Activated effector memory CD4-positive, alpha-beta T cell treated with anti-CD3 and anti-CD28 coated beads, Interleukin-2, amount 50 U/mL, for 16 hours (primary cell): ENCODE measurements at regions not wholly inside any gene's neighbourhood (a gene's known extent, or its start where the extent isn't known, plus 50 kb on each side); places are given as distances from the start of the nearest gene placed in this dataset.
"Not testable (repeated sequence)": the region's sequence is repeated elsewhere in the genome, so short reads cannot be mapped to it uniquely, and the experiment has no call there.

Source experiments
- DNase-seq: peaks from one replicate; pipeline ENCODE4 v3.0.0-alpha.2; 2020

DNA sequence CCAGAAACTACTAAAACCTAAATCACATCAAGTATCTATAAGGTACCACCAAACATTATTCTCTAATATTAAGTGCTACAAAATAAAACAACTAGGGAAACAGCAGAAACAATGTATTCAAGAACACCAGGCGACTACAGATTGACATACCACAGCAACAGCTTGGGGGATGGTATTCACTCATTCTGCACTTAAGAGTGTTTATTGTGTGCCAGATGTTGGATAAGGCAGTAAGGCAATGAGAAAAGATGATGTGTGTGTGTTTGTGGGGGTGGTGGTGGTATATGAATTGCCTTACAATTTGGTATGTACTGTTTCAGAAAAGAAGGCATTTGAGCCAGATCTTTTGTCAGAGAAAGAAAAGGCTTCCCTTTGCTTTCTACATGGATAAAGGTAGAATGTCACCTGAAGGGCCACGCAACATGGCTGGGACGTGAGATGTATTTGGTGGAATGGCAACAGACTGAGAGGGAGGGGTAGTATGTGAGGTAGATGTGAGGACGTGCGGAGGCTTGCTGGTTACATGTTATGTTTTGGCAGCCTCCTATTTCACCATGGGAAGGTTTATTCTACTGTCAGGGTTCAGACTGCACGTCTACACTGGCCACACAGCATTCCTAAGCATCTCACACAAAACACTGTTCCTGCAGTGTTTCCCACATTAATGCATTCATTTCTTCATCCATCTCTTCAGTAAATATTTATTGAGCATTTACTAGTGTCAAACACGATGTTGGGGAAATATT, 300.7 kb downstream of the KLF12 start:
- DNase-seq, result no peak

DNA sequence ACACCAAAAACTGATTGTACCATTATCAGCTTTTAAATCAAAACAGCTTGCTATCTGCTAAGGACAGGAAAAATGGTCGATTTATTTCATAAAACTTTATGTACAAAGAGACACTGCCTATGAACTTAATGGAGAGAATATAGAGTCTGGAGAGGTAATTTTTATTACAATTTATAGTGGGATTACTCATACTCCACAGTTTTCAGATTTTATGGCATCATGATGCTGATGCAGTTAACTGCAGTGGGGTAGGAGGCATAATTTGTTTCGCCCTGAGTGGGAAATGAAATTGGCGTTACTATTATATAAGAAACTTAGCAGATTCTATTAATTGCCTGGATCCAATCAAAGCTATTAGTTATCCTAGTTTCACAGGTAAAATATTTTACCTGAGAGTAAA, 301.4 kb downstream of the KLF12 start:
- DNase-seq, result no peak

DNA sequence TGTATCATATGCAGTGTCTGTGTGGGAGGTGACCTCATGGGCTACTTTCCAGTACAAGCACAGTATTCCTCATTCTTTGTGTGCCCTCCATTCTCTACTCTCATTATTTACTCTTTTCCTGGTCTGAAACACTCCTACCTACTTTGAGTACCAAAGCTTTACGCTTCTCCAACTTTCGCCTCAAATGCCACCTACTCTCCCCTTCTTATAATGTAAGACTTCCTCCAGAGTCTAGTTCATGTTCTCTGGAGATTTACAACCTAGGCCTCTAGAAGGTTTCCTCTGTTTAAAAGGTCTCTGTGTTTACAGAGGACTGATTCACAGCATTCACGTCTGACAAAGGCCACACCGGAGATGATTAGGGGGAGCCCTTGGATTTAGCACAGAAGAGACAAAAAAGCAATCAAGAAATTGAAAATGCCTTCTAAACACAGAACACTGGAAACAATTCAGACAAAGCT, 302.0 kb downstream of the KLF12 start:
- no peak for DNase-seq

DNA sequence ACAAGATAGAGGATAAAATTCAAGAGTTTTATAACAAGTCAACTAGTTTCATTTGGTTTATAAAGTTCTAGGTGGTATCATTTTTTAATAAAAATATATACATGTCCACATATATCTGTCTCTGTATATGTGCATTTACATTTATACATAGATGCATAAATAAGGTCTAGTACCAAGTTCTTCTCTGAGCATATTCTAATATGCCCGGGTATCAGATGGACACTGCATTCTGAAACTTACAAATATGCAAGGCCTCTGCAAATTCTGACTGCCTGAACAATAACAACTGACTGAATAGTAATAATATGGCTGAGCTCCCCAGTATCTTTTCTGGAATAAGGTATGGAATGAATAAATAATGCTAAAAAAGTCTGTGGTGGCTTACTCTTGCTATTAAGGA, 304.8 kb downstream of the KLF12 start:
- DNase-seq, result no peak

DNA sequence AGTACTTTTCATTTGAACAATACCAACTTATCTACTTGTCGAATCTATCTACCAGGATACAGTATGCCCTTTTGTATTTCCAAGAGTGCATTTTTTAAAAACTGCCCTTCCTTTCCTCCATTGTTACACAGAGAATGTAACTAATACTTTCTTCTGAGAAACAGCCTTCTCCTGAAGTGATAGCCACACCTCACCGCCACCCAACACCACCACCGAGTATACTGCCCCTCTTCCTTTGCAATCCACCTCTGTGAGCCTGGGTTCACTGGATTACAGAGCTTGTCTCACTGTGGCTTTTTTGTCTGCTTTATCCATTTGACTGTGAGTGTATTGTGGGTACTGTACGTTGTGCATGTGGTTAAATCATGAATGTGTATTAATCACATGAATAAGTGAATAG, 305.4 kb downstream of the KLF12 start:
- no peak for DNase-seq

DNA sequence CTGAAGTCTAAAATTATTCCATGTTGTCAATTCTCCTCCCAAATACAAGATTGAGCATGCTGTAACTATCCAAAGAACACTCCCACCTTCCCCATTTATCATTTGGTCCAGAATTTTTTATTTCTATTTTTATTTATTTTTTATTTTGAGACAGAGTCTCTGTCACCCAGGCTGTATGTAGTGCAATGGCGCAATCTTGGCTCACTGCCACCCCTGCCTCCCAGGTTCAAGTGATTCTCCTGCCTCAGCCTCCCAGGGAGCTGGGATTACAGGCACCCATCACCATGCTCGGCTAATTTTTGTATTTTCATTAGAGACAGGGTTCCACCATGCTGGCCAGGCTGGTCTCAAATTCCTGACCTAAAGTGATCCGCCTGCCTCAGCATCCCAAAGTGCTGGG, 306.8 kb downstream of the KLF12 start:
- DNase-seq, result no peak

DNA sequence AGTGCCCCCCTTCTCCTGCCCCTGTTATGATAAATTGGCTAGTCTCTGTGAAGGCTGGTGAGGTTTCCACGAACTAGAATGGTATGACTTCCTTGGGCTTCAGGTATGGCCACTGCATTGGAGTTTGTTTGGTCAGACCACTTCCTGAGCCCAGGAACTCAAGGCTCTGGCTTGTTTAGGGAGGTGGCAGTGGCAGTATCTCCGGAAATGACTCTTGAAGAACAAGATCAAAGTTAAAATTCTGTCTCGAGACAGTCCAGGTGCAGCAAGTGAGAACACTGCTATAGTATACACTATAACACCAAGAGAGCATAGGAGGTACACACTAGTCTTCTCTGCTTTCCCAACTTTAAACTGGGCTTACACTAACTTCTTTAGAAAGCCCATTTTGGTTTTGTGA, 309.1 kb downstream of the KLF12 start:
- no peak for DNase-seq

DNA sequence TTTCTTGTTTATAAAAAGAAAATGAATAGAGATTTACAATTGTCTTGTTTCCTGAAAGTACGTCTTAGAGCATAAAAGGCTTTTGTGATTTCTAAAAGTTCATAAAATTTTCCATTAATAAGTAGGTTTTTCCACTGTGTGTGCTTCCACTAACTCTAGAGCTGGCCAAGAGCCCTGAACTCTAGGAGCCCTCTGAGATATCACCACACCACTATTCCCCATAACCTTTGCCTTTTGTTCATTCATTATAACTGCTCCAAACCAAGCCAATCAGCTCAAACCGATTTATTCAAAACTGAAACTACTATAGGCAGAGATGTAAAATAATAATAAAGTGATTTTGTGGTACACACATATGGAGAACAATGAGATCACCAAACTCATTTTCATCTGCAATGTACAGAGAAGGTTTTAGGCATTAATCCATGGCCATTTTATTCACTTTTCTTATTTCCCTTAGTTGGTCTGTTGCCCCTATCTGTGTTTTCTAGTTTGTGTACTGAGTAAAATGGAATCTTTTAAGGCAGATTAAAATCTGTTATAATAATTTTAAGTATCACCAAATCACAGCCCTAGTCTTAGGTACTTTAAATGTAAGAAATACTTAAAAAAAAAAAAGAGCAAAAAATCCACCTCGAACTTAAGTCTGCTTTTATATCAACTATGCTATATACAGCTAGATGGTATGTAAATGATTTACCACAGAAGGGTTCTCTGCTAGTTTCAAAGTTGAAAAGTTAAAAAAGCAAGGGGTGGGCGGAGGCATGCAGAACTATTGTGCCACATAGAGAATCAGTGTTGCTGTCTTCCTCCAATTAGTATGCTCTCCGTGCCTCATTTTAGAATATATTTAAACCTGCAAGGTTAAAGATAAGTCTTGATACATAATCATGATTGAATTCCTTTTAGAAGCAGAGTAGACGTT, 311.3 kb downstream of the KLF12 start:
- no peak for DNase-seq

DNA sequence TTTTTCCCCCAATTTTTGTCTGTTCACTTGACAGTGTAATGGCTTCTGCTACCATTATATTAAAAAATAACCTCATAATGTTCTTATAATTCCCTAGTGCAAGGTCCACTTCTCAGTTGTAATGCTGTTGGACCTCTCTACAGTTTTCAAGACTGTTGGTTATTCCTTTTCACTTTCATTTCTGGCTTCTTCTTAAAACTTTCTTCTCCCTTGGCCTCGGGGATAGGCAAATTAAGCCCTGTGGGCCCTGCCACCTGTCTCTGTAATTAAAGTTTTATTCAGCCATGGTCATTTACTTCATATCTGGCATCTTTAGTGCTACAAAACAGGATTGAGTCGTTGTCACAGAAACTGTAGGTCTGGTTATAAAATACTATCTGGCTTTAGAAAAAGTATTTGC, 313.5 kb downstream of the KLF12 start:
- no peak for DNase-seq

DNA sequence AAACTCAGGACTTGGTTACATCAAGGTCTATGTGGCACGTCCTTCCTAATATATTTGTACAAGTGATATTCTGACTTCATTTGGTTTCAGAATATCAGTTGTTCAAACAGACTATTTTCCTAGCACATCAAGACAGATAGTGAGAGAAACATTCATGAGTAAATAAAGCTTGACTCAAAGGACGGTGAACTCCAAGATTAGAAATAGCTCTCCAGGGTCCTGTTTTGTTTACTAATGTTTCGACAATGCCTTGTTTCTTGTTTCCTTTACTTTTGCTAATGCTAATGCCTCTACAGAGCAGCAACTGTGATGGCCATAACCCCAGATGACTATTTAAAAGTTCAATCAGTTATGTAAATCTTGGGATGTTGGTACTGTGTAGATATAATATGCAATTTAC, 313.9 kb downstream of the KLF12 start:
- no peak for DNase-seq

DNA sequence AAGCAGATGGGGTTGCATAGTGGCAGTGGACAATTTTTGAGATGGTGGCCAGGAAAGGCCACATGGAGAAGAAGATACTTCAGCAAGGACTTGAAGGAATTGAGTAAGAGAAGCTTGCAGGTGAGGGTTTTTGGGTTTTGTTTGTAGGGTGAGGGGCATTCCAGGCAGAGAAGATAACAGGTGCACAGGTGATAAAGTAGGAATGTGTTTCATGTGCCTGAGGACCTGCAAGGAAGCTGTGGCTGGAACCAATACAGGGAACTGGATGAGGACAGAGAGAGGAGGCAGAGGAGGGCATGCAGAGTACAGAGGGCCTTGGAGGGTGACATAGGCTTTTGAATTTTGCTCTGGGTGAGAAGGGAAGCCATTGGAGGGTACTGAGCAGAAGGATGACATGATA, 314.5 kb downstream of the KLF12 start:
- no peak for DNase-seq

DNA sequence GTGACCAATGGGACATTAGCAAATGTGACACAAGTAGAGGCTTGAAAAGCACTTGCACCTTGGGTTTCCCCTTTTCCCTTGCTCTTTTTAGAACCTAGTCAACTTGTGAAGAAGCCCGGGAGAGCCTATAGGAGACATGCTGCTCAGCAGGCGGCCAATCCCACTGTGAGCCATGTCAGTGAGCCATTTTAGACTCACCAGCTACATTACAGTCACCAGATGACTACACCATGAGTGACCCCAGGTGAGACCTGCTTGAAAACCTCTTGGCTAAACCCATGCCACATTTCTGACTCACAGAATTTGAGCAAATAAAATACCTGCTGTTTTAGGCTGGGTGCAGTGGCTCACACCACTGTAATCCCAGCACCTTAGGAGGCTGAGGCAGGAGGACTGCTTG, 317.5 kb downstream of the KLF12 start:
- DNase-seq, result no peak

DNA sequence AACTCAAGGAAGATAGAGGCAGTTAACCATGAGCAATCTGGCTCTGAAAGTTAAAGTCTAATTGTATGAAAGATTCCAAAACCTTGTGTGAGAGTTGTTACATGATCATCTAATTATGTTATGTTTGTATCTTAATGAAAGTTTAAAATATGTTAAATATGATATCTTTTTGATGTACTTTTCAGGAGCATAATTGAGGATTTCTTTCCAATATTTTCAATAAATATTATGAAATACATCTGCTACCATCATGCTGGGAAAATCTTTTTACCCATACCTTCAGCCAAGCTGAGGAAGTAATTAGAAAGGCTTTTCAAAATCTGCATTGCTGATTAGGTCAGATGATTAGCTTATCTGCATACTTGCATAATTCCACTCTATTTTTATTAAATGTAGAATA, 318.4 kb downstream of the KLF12 start:
- no peak for DNase-seq

DNA sequence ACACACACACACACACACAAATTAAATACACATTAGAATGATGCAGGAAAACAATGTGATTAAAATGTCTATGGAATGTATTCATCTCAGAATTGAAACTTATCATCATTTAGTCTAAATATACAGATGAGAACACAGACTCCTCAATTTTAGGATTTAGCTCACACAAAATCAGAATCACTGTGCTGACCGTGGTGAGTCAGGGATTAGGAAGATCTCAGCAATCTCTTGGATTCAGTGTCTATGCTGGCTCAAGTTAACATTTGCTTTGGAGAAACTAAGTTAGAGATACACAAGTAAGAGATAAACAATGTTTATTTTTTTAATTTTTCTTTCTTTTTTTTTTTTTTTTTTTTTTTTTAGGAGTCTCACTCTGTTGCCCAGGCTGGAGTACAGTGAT, 323.6 kb downstream of the KLF12 start:
- DNase-seq, result no peak

DNA sequence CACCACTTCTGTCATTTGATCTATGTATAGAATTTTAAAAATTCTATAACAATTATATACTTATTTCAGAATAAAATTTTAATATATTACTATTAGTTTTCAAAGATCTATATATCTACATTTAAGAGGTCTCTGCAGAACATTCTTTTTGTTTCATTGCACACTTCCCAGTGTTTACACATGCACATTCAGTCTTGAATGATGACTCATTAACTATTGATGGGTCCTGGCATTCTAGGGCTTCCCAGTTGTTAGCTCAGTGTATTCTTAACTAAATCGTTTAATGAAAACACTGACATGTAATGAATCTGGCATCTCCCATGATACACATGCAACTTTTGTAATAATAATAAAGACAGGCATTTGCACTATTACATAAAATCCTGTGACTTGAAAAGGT, 324.6 kb downstream of the KLF12 start:
- DNase-seq, result no peak

DNA sequence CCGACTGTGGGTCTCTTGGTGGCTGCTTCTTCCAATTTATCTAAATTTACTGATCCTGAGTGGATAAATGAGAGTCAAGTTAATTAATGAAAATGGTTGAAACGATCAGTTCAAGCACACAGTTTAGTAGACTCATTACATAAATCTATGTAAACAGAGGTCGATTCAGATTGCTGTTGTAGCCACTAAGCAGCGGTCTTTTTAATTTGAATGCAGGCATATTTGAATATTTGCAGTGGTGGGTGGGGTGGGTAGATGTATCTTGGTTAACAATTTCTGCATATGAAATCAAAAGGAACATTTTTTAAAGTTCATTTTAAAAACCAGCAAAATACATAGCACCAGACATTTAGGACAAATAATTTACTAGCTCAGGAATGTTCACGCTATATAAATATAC, 325.9 kb downstream of the KLF12 start:
- no peak for DNase-seq

DNA sequence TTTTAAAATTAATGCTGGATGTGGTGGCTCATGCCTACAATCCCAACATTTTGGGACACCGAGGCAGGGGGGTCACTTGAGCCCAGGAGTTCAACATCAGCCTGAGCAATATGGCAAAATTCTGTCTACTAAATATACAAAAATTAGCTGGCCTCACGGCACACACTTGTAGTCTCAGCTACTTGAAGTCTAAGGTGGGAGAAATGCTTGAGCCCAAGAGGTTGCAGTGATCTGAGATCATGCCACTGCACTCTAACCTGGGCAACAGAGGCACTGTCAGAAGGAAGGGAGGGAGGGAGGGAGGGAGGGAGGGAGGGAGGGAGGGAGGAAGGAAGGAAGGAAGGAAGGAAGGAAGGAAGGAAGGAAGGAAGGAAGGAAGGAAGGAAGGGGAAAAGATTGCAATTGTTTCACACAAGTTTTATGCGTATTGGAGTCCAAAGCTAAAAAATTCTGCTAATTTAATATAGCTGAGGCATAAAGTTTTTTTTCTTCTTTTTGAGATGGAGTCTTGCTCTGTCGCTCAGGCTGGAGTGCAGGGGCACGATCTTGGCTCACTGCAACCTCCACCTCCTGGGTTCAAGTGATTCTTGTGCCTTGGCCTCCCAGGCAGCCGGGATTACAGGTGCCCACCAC, 328.8 kb downstream of the KLF12 start:
- not testable (repeated sequence) for DNase-seq

DNA sequence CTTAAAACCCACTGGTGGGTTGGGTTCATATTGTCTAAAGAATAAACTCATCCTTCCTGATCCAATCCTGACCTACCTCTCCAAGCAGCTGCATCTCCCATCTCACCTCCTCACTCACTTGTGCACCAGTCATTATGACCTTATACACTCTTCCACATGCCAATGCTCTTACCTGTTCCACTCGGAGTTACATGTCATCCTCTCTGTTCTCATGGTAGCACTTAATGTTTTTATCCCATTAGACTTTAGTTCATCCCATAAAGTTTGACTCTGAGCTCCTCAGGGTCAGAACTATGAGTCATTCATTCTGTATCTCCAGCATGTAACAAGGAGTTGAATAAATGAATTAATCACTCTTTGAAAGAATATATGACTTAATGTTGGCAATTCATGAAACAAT, 330.2 kb downstream of the KLF12 start:
- DNase-seq, result no peak

DNA sequence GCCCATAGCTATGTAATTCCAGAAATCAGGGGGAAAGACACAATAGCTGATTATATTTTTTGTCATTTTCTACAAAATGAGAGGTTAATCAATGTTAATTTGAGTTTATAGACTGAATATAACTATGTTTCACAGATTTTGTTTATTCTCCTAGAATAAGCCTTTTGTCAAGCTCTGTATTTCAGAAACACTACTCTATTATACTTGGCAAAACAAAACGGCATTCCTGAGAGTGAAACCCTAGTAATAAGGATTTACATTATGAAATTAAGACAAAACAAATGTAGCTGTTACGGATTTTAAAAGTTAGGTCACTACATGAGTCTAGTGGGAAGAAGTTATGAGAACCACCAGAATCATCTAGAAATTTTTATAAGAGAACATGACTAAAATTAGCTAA, 334.2 kb downstream of the KLF12 start:
- DNase-seq, result no peak

DNA sequence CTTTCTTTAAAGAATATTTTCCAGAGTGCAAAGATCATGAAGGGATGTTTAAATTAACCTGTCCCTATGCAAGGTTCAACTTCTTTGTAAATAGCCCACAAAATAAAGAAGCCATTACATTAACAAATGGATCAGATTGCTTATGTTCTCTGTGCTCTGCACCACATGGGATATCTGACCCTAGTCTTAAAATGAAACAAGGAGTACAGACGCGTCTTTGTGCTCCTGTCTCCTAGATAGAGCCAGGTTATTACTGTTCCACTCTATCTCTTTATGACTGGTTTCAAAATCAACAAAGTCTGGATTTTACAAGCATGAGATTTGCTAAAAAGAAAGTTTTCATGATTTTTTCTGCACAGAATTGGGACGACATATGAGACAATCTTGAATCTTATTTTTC, 339.4 kb downstream of the KLF12 start:
- DNase-seq, result no peak

DNA sequence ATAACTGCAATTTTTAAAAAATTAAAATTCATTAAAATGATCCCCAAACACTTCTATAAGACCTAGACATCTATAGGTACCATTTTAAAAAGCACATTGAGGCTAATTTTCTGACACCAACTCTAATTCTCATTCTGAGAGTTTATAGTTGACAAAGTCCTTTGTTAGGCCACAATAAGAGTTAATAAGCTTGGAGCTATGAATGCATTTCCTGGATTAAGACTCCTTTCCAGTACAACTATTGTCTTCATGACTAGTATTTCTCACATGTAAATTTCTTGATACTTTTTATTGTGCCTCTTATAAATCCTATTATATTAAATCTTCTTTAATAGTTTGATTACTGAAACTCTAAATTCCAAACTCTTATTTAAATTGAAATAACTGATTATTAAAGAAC, 340.8 kb downstream of the KLF12 start:
- DNase-seq, result no peak

DNA sequence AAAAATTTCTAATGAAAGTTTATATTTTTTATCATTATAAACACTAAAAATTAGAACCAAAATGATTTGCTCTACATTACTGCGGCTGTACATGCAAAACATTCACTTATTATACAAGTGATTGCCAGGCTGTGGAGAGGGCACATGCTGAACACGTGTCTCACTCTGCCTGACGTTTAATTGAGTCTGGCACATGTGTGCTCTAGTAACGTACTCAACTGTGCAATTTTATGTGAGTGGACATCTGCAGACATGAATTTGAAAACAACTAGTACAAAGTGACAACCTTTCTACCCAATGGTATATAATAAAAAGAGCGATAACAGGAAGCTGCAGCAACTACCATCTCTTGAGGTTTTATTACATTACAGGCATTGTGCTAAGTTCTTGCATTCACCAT, 341.4 kb downstream of the KLF12 start:
- DNase-seq, result no peak
